ENCODE measurements at regions not wholly inside any gene's neighbourhood (a gene's known extent, or its start where the extent isn't known, plus 50 kb on each side); places are given as distances from the start of the nearest gene placed in this dataset.

DNA sequence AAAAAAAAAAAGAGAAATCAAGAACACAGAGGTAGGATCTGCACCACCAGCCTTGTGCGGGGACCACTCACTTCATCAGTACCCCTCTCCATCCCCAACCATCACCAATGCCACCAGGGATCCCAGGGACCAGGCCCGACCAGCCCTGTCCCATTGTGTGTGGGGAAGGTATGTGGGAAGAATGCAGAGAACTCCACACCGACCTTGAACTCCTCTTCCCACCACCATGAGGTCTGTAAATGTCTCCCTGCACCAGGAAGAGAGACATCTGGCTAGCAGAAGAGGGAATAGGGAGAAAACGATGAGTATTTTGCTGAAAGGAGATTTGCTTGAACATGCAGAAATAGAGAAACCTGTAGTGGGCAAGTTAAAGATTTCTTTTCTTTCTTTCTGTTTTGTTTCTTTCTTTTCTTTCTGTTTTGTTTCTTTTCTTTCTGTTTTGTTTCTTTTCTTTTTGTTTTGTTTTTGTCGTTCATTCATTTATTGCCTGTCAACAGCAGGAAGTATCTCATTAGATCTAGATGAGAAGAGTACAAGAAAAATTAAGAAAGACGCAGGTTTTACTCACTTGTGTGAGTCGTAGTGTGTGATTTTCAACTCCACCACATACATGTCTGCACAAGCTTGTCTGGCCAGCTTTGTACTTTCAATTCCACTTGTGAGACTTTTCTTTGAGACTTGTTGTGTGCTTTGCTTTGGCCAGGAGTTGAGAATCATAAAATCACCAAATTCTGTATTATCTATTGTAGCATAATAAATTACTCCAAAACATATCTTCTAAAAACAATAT is 179.8 kb upstream of the HAAO start:
- no peak overlapping the region for H3K27ac ChIP-seq (ENCODE audit: low read depth, low read length)
- H3K36me3 ChIP-seq (ENCODE audit: insufficient read depth, low read length): no peaks in the 10 kb centered on the region
- H3K27me3 ChIP-seq (ENCODE audit: control insufficient read depth in 1 of 2, insufficient read depth in 2 of 2, low read length in 2 of 2): no peaks in the 10 kb centered on the region
- no peaks in the 10 kb centered on the region for H3K9me3 ChIP-seq (ENCODE audit: low read length)
- peaks cover 34% of the 10 kb centered on the region for H3K4me1 ChIP-seq (ENCODE audit: insufficient read depth, low read length)
- H3K4me3 ChIP-seq (ENCODE audit: low read depth in 1 of 2, low read length in 2 of 2): no peak overlapping the region
- no peak overlapping the region for H3K9ac ChIP-seq (ENCODE audit: low read length)

GRCh38 chr2:42971381-42971780 is 179.0 kb upstream of the HAAO start:
- no peaks in the 10 kb centered on the region for H3K9me3 ChIP-seq (ENCODE audit: low read length)
- H3K27me3 ChIP-seq (ENCODE audit: control insufficient read depth in 1 of 2, insufficient read depth in 2 of 2, low read length in 2 of 2): no peaks in the 10 kb centered on the region
- H3K4me3 ChIP-seq (ENCODE audit: low read depth in 1 of 2, low read length in 2 of 2): no peak overlapping the region
- H3K27ac ChIP-seq (ENCODE audit: low read depth, low read length): no peak overlapping the region
- H3K9ac ChIP-seq (ENCODE audit: low read length): no peak overlapping the region
- peaks cover 34% of the 10 kb centered on the region for H3K4me1 ChIP-seq (ENCODE audit: insufficient read depth, low read length)
- H3K36me3 ChIP-seq (ENCODE audit: insufficient read depth, low read length): no peaks in the 10 kb centered on the region

- no peaks in the 10 kb centered on the region for H3K36me3 ChIP-seq (ENCODE audit: insufficient read depth, low read length)
- no peaks in the 10 kb centered on the region for H3K9me3 ChIP-seq (ENCODE audit: low read length)
- peaks cover 34% of the 10 kb centered on the region for H3K4me1 ChIP-seq (ENCODE audit: insufficient read depth, low read length)
- H3K27me3 ChIP-seq (ENCODE audit: control insufficient read depth in 1 of 2, insufficient read depth in 2 of 2, low read length in 2 of 2): no peaks in the 10 kb centered on the region
- H3K4me3 ChIP-seq (ENCODE audit: low read depth in 1 of 2, low read length in 2 of 2): no peak overlapping the region
- no peak overlapping the region for H3K9ac ChIP-seq (ENCODE audit: low read length)
- H3K27ac ChIP-seq (ENCODE audit: low read depth, low read length): no peak overlapping the region
Measured at GRCh38 chr2:42970151-42970550, 177.8 kb upstream of the HAAO start.

DNA sequence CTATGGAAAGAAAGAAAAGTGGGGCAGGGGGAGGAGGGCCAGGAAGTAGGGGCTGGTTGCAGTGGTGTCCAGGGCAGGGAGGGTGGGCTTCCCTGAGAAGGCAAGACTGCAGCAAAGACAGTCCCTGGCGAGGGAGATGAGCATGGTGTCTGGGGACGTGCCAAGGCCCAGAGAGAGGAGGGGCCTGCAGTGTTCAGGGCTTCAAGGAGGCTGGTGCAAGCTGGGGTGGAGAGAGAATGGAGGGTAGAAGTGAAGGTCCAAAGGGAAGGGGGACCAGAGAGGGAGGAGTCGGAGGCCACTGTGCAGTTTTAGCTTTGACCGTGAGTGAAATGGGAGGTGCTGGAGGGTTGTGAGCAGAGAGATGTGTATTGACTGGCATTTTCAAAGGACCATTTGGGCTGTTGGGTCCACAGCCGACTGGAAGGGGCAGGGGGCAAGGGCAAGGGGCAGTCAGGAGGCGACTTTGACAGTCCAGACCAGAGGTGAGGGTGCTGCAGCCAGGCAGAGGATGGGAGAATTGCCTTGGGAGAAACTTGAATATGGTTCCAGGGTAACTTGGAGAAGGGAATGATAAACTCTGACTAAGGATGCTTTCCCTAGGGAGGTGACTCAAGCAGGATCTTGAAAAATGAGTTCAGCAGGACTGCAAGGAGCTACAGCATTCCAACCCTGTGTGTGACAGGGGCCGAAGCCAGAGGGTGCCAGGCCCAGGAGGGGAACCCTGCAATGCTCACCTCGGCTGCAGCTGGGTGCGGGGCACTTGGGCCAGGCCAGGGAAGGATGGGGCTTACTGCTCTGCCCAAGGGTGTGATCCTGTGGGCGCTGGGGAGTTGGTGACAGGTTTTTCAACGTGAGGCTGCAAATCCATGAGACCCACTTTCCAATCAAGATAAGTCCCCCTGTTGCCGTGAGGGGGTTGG is 177.1 kb upstream of the HAAO start:
- Histone ChIP-seq H3K27me3 (ENCODE audit: control insufficient read depth in 1 of 2, insufficient read depth in 2 of 2, low read length in 2 of 2) (no peaks in the 10 kb centered on the region), H3K36me3 (ENCODE audit: insufficient read depth, low read length) (no peaks in the 10 kb centered on the region), H3K4me3 (ENCODE audit: low read depth in 1 of 2, low read length in 2 of 2) (no peak overlapping the region), H3K9me3 (ENCODE audit: low read length) (no peaks in the 10 kb centered on the region), H3K27ac (ENCODE audit: low read depth, low read length) (no peak overlapping the region), H3K9ac (ENCODE audit: low read length) (no peak overlapping the region), H3K4me1 (ENCODE audit: insufficient read depth, low read length) (peaks cover 35% of the 10 kb centered on the region)

GRCh38 chr2:42967959-42968674 is 175.7 kb upstream of the HAAO start:
- H3K4me3 ChIP-seq (ENCODE audit: low read depth in 1 of 2, low read length in 2 of 2): no peak overlapping the region
- no peaks in the 10 kb centered on the region for H3K27me3 ChIP-seq (ENCODE audit: control insufficient read depth in 1 of 2, insufficient read depth in 2 of 2, low read length in 2 of 2)
- H3K27ac ChIP-seq (ENCODE audit: low read depth, low read length): no peak overlapping the region
- no peaks in the 10 kb centered on the region for H3K36me3 ChIP-seq (ENCODE audit: insufficient read depth, low read length)
- no peak overlapping the region for H3K9ac ChIP-seq (ENCODE audit: low read length)
- H3K9me3 ChIP-seq (ENCODE audit: low read length): no peaks in the 10 kb centered on the region
- peaks cover 32% of the 10 kb centered on the region for H3K4me1 ChIP-seq (ENCODE audit: insufficient read depth, low read length)

GRCh38 chr2:42965910-42966309 is 173.5 kb upstream of the HAAO start:
- Histone ChIP-seq H3K4me3 (ENCODE audit: low read depth in 1 of 2, low read length in 2 of 2) (no peak overlapping the region), H3K27ac (ENCODE audit: low read depth, low read length) (no peak overlapping the region)

DNA sequence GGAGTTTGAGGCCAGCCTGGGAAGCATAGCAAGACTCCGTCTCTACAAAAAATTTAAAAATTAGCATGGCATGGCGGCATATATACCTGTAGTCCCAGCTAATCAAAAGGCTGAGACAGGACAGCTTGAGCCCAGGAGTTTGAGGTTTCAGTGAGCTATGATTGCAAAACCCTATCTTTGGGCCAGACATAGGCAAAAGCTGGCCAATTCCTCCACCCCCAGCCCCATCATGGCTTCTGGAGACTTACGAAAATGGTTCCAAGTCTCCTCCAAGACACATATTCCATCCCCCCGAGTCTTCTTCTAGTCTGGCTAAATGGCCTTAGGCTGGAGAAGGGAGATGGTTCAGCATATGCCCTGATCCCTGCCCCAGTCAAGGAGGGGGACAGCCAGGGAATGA is 172.8 kb upstream of the HAAO start:
- Histone ChIP-seq H3K4me3 (ENCODE audit: low read depth in 1 of 2, low read length in 2 of 2) (no peak overlapping the region), H3K36me3 (ENCODE audit: insufficient read depth, low read length) (no peaks in the 10 kb centered on the region), H3K27me3 (ENCODE audit: control insufficient read depth in 1 of 2, insufficient read depth in 2 of 2, low read length in 2 of 2) (no peaks in the 10 kb centered on the region), H3K27ac (ENCODE audit: low read depth, low read length) (no peak overlapping the region), H3K9ac (ENCODE audit: low read length) (no peak overlapping the region), H3K4me1 (ENCODE audit: insufficient read depth, low read length) (peaks cover 58% of the 10 kb centered on the region), H3K9me3 (ENCODE audit: low read length) (no peaks in the 10 kb centered on the region)

More at GRCh38 chr2:42965910-42966309, 173.5 kb upstream of the HAAO start:
- H3K9ac ChIP-seq (ENCODE audit: low read length): no peak overlapping the region
- H3K27me3 ChIP-seq (ENCODE audit: control insufficient read depth in 1 of 2, insufficient read depth in 2 of 2, low read length in 2 of 2): no peaks in the 10 kb centered on the region
- no peaks in the 10 kb centered on the region for H3K36me3 ChIP-seq (ENCODE audit: insufficient read depth, low read length)
- no peaks in the 10 kb centered on the region for H3K9me3 ChIP-seq (ENCODE audit: low read length)
- peaks cover 52% of the 10 kb centered on the region for H3K4me1 ChIP-seq (ENCODE audit: insufficient read depth, low read length)

GRCh38 chr2:42964439-42965083 is 172.2 kb upstream of the HAAO start:
- H3K27me3 ChIP-seq (ENCODE audit: control insufficient read depth in 1 of 2, insufficient read depth in 2 of 2, low read length in 2 of 2): no peaks in the 10 kb centered on the region
- no peak overlapping the region for H3K4me3 ChIP-seq (ENCODE audit: low read depth in 1 of 2, low read length in 2 of 2)
- H3K9me3 ChIP-seq (ENCODE audit: low read length): no peaks in the 10 kb centered on the region
- peaks cover 60% of the 10 kb centered on the region for H3K4me1 ChIP-seq (ENCODE audit: insufficient read depth, low read length)
- H3K36me3 ChIP-seq (ENCODE audit: insufficient read depth, low read length): no peaks in the 10 kb centered on the region
- no peak overlapping the region for H3K9ac ChIP-seq (ENCODE audit: low read length)
- no peak overlapping the region for H3K27ac ChIP-seq (ENCODE audit: low read depth, low read length)

DNA sequence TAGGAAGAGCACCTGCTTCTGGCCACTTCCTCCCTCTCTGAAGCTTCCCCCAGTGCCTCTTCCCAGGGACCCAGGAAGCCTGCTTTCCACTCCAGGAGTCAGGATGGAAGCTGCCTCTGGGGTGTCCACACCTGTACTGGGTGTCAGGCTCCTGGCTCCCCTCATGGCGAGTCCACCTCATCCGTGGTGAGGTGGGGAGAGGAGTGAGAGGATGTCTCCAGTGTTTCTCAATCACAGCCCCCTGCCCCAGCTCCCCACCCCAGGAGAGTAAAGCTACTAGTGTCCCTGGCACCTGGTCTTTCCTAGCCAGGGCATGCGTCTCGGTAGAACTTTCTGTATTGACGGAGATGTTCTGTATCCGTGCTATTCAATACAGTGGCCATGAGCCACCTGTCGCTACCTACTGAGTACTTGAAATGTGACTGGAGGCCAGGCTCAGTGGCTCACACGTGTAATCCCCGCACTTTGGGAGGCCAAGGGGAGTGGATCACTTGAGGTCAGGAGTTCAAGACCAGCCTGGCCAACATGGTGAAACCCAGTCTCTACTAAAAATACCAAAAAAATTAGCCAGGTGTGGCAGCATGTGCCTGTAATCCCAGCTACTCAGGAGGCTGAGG is 171.2 kb upstream of the HAAO start:
- H3K27ac ChIP-seq (ENCODE audit: low read depth, low read length): no peak overlapping the region
- H3K4me1 ChIP-seq (ENCODE audit: insufficient read depth, low read length): peaks cover 63% of the 10 kb centered on the region

DNA sequence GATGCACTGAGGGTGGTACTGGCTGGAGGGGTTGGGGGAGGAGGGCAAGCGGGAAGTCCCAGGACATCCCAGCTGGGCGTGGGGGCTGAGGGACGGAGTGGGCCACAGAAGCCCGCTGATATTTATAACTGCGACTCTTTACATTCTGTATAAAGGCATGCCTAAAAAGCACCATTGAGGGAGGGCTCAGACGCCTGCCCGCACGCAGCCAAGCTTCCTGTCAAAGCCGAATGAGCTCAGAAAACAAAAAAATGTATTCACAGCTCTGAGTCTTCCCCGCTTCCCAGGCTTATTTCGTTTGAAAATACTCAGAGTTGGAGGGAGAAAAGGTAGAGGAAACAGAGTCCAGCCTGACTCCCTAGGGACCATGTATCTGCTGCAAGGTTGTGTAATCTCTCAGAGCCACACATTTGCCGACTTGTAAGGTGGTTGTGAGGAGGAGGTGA is 170.1 kb upstream of the HAAO start:
- Histone ChIP-seq H3K27ac (ENCODE audit: low read depth, low read length) (peak overlapping the region; percentile 46), H3K9ac (ENCODE audit: low read length) (no peak overlapping the region), H3K27me3 (ENCODE audit: control insufficient read depth in 1 of 2, insufficient read depth in 2 of 2, low read length in 2 of 2) (no peaks in the 10 kb centered on the region), H3K4me3 (ENCODE audit: low read depth in 1 of 2, low read length in 2 of 2) (no peak overlapping the region), H3K9me3 (ENCODE audit: low read length) (no peaks in the 10 kb centered on the region), H3K36me3 (ENCODE audit: insufficient read depth, low read length) (no peaks in the 10 kb centered on the region), H3K4me1 (ENCODE audit: insufficient read depth, low read length) (peaks cover 53% of the 10 kb centered on the region)

More for the DNA sequence above, 171.2 kb upstream of the HAAO start:
- no peaks in the 10 kb centered on the region for H3K9me3 ChIP-seq (ENCODE audit: low read length)
- no peaks in the 10 kb centered on the region for H3K36me3 ChIP-seq (ENCODE audit: insufficient read depth, low read length)
- no peaks in the 10 kb centered on the region for H3K27me3 ChIP-seq (ENCODE audit: control insufficient read depth in 1 of 2, insufficient read depth in 2 of 2, low read length in 2 of 2)
- no peak overlapping the region for H3K4me3 ChIP-seq (ENCODE audit: low read depth in 1 of 2, low read length in 2 of 2)
- no peak overlapping the region for H3K9ac ChIP-seq (ENCODE audit: low read length)

All from muscle layer of colon (tissue), 2 donors.